H1 (cell line): ENCODE measurements at regions not wholly inside any gene's neighbourhood (a gene's known extent, or its start where the extent isn't known, plus 50 kb on each side); places are given as distances from the start of the nearest gene placed in this dataset.

Experiments used
- CTCF ChIA-PET: fragments of 300-600 bp; sonication (Branson Sonifier 250); formaldehyde crosslinking; loops from one replicate; lab custom pipeline; 2021; ENCODE audit not compliant: partially characterized antibody; lab: Charles Lee
- POLR2A ChIA-PET: fragments of 300-600 bp; sonication (Branson Sonifier 250); formaldehyde crosslinking; loops from one replicate; lab custom pipeline; 2021; ENCODE audit warnings: inconsistent platforms; ENCODE audit not compliant: partially characterized antibody; lab: Charles Lee
- DNase-seq, 2 experiments: peaks; one replicate each; pipeline versions ENCODE4 v3.0.0 to v3.0.0-alpha.2; 2010 to 2022; ENCODE audit warnings: low spot score in 2 of 2, low read depth in 1 of 2, mixed read lengths in 1 of 2
- FAIRE-seq: peaks from 2 replicates; lab custom pipeline; 2011; peaks lifted over from hg19 to GRCh38; lab: Jason Lieb, UNC
- H2AFZ ChIP-seq: 2 replicates; pipeline ENCODE4 v1.8.1; 2012; ENCODE audit warnings: low read length, inconsistent platforms
- H2AK5ac ChIP-seq: 2 replicates; pipeline ENCODE4 v1.6.1; 2013; ENCODE audit warnings: low read depth, low read length
- H2BK120ac ChIP-seq: replicated peaks from 2 replicates; pipeline ENCODE3; 2013; ENCODE audit warnings: low read depth, low read length, inconsistent platforms
- H2BK12ac ChIP-seq: 2 replicates; pipeline ENCODE4 v1.6.1; 2013; ENCODE audit warnings: low read depth, low read length
- H2BK15ac ChIP-seq: 2 replicates; pipeline ENCODE4 v1.6.1; 2013; ENCODE audit warnings: low read length
- H2BK20ac ChIP-seq: 2 replicates; pipeline ENCODE4 v1.6.1; 2013; ENCODE audit warnings: low read length
- H2BK5ac ChIP-seq: 2 replicates; pipeline ENCODE4 v1.6.1; 2013; ENCODE audit warnings: low read depth, low read length
- H3K14ac ChIP-seq: 2 replicates; pipeline ENCODE4 v1.6.1; 2013; ENCODE audit warnings: inconsistent platforms; ENCODE audit not compliant: insufficient read length
- H3K18ac ChIP-seq: 2 replicates; pipeline ENCODE4 v1.6.1; 2013; ENCODE audit warnings: low read length; ENCODE audit errors: extremely low read depth
- H3K23ac ChIP-seq: 2 replicates; pipeline ENCODE4 v1.6.1; 2013; ENCODE audit warnings: inconsistent platforms; ENCODE audit not compliant: insufficient read length
- H3K23me2 ChIP-seq: 2 replicates; pipeline ENCODE4 v1.6.1; 2013; ENCODE audit warnings: low read depth, low read length
- H3K27ac ChIP-seq: 2 replicates; pipeline ENCODE4 v1.6.1; 2011; ENCODE audit warnings: low read depth, low read length, inconsistent platforms
- H3K27me3 ChIP-seq, 4 experiments: replicated peaks in 1 of 4; 1 replicate in 1 of 4; 2 replicates in 3 of 4; pipeline versions ENCODE4 v1.6.1 to v1.8.1; 2011 to 2013; ENCODE audit warnings: low read length in 3 of 4, mild to moderate bottlenecking in 3 of 4, inconsistent platforms in 2 of 4, mixed read lengths in 2 of 4, moderate library complexity in 1 of 4; ENCODE audit not compliant: control insufficient read depth in 3 of 4, insufficient read depth in 3 of 4; ENCODE audit errors: extremely low read depth in 1 of 4
- H3K36me3 ChIP-seq, 4 experiments: 2 replicates each; pipeline versions ENCODE4 v1.6.1 to v1.8.1; 2011 to 2013; ENCODE audit warnings: mild to moderate bottlenecking in 4 of 4, low read length in 3 of 4, moderate library complexity in 2 of 4, control low read depth in 1 of 4, inconsistent platforms in 1 of 4; ENCODE audit not compliant: insufficient read depth in 4 of 4, control insufficient read depth in 2 of 4
- H3K4ac ChIP-seq: replicated peaks from 2 replicates; pipeline ENCODE3; 2013; ENCODE audit warnings: low read length, low read depth, mixed read lengths, inconsistent platforms; ENCODE audit not compliant: insufficient read length
- H3K4me1 ChIP-seq, 4 experiments: replicated peaks in 1 of 4; 1 replicate in 1 of 4; 2 replicates in 3 of 4; pipeline versions ENCODE4 v1.6.1 to v1.8.1; 2011 to 2013; ENCODE audit warnings: low read length in 3 of 4, inconsistent platforms in 2 of 4, mixed read lengths in 1 of 4; ENCODE audit not compliant: insufficient read depth in 4 of 4, control insufficient read depth in 3 of 4
- H3K4me2 ChIP-seq, 2 experiments: 2 replicates each; pipeline versions ENCODE4 v1.6.1 to v1.8.1; 2011 to 2013; ENCODE audit warnings: low read depth in 2 of 2, low read length in 2 of 2, control low read depth in 1 of 2, inconsistent platforms in 1 of 2, mild to moderate bottlenecking in 1 of 2; ENCODE audit not compliant: insufficient read depth in 1 of 2
- H3K4me3 ChIP-seq, 4 experiments: fragments of 200-600, 300-600 bp in 1 of 4; sonication (generic), shearing (Covaris generic), sonication (Bioruptor Twin) in 1 of 4; 2 replicates each; pipeline versions ENCODE4 v1.5.1 to v1.8.1; 2011 to 2016; ENCODE audit warnings: low read length in 4 of 4, low read depth in 3 of 4, control low read depth in 2 of 4, inconsistent platforms in 2 of 4, mild to moderate bottlenecking in 2 of 4, mixed read lengths in 1 of 4, moderate library complexity in 1 of 4; ENCODE audit not compliant: insufficient read depth in 2 of 4; ENCODE audit errors: extremely low read depth in 1 of 4
- H3K56ac ChIP-seq: replicated peaks from 2 replicates; pipeline ENCODE3; 2013; ENCODE audit warnings: low read depth, mild to moderate bottlenecking, mixed read lengths, low read length, inconsistent platforms; ENCODE audit not compliant: insufficient read length
- H3K79me1 ChIP-seq: 2 replicates; pipeline ENCODE4 v1.6.1; 2013; ENCODE audit warnings: low read depth, low read length, control low read depth
- H3K79me2 ChIP-seq, 2 experiments: 2 replicates each; pipeline versions ENCODE4 v1.6.1 to v1.8.1; 2012 to 2013; ENCODE audit warnings: low read length in 2 of 2, mild to moderate bottlenecking in 2 of 2, inconsistent platforms in 1 of 2; ENCODE audit not compliant: insufficient read depth in 2 of 2, control insufficient read depth in 1 of 2
- H3K9ac ChIP-seq, 4 experiments: replicated peaks in 1 of 4; 1 replicate in 1 of 4; 2 replicates in 3 of 4; pipeline versions ENCODE4 v1.6.1 to v1.8.1; 2011 to 2013; ENCODE audit warnings: low read depth in 3 of 4, low read length in 3 of 4, control low read depth in 2 of 4, mild to moderate bottlenecking in 2 of 4, moderate library complexity in 2 of 4, inconsistent platforms in 1 of 4; ENCODE audit errors: extremely low read depth in 1 of 4
- H3K9me3 ChIP-seq, 2 experiments: 2 replicates each; pipeline versions ENCODE4 v1.6.1 to v1.8.1; 2012 to 2013; ENCODE audit warnings: mild to moderate bottlenecking in 2 of 2, moderate library complexity in 2 of 2, control low read depth in 1 of 2, inconsistent platforms in 1 of 2, low read depth in 1 of 2, low read length in 1 of 2, mixed read lengths in 1 of 2; ENCODE audit not compliant: insufficient read depth in 2 of 2
- H4K20me1 ChIP-seq, 2 experiments: replicated peaks in 1 of 2; 2 replicates each; pipeline versions ENCODE3 to v1.8.1; 2011 to 2013; ENCODE audit warnings: inconsistent platforms in 2 of 2, low read length in 2 of 2, mild to moderate bottlenecking in 1 of 2; ENCODE audit not compliant: insufficient read depth in 2 of 2, control insufficient read depth in 1 of 2
- H4K5ac ChIP-seq: 2 replicates; pipeline ENCODE4 v1.6.1; 2013; ENCODE audit warnings: low read length, low read depth, mixed read lengths, inconsistent platforms; ENCODE audit not compliant: insufficient read length
- H4K8ac ChIP-seq: 2 replicates; pipeline ENCODE4 v1.8.0; 2013; ENCODE audit warnings: mild to moderate bottlenecking, moderate library complexity, low read length, inconsistent platforms; ENCODE audit not compliant: insufficient read depth; ENCODE audit errors: extremely low read depth
- H4K91ac ChIP-seq: replicated peaks from 2 replicates; pipeline ENCODE3; 2013; ENCODE audit warnings: low read length, mixed read lengths, inconsistent platforms; ENCODE audit not compliant: insufficient read length
- BACH1 ChIP-seq: IDR thresholded peaks from 2 replicates; pipeline ENCODE4 v1.6.1; 2012; ENCODE audit warnings: low read length, improper control_type of control experiment
- BCL11A ChIP-seq, 2 experiments: IDR thresholded peaks; one replicate each; pipeline ENCODE4 v1.6.1; 2011; ENCODE audit warnings: low read depth in 2 of 2, low read length in 2 of 2, mild to moderate bottlenecking in 2 of 2
- CBX5 ChIP-seq: fragments of 300-800, 300-1000 bp; sonication (generic); IDR thresholded peaks from 2 replicates; pipeline ENCODE4 v1.7.1; 2016; ENCODE audit warnings: antibody characterized with exemption, low read length, low read depth
- HDAC6 ChIP-seq: IDR thresholded peaks from one replicate; pipeline ENCODE4 v1.7.1; 2012; ENCODE audit warnings: low read depth, mild to moderate bottlenecking, inconsistent platforms, low read length, moderate library complexity
- PHF8 ChIP-seq: fragments of 200-600 bp; sonication (generic); conservative IDR thresholded peaks from 2 replicates; pipeline ENCODE4 v1.7.1; 2012; ENCODE audit warnings: low read depth, mild to moderate bottlenecking, inconsistent platforms, low read length, moderate library complexity
- POLR2A ChIP-seq, 2 experiments: IDR thresholded peaks; 1 replicate in 1 of 2; 2 replicates in 1 of 2; pipeline ENCODE4 v1.6.1; 2011; ENCODE audit warnings: low read depth in 2 of 2, low read length in 2 of 2, mild to moderate bottlenecking in 2 of 2; ENCODE audit errors: control extremely low read depth in 1 of 2
- POLR2AphosphoS5 ChIP-seq: IDR thresholded peaks from 2 replicates; pipeline ENCODE4 v1.6.1; 2011; ENCODE audit warnings: low read depth, low read length
- RNF2 ChIP-seq: fragments of 200-900, 300-1000 bp; sonication (generic); IDR thresholded peaks from 2 replicates; pipeline ENCODE4 v1.7.1; 2016; ENCODE audit warnings: borderline replicate concordance, low read depth, mild to moderate bottlenecking, antibody characterized with exemption, low read length; ENCODE audit not compliant: poor library complexity, severe bottlenecking; ENCODE audit errors: missing control alignments
- SIN3A ChIP-seq, 2 experiments: IDR thresholded peaks in 1 of 2; conservative IDR thresholded peaks in 1 of 2; 2 replicates each; pipeline ENCODE4 v1.6.1; 2011 to 2012; ENCODE audit warnings: low read length in 2 of 2, improper control_type of control experiment in 1 of 2, low read depth in 1 of 2, mild to moderate bottlenecking in 1 of 2
- SP1 ChIP-seq: IDR thresholded peaks from 2 replicates; pipeline ENCODE4 v1.6.1; 2011; ENCODE audit warnings: low read depth, low read length
- SP2 ChIP-seq: IDR thresholded peaks from 2 replicates; pipeline ENCODE4 v1.6.1; 2012; ENCODE audit warnings: mild to moderate bottlenecking, low read length, inconsistent platforms
- SUZ12 ChIP-seq: fragments of 200-600 bp; sonication (generic); IDR thresholded peaks from 2 replicates; pipeline ENCODE4 v1.6.1; 2012; ENCODE audit warnings: mild to moderate bottlenecking, inconsistent platforms, low read length, moderate library complexity, mixed read lengths
- TAF1 ChIP-seq: IDR thresholded peaks from 2 replicates; pipeline ENCODE4 v1.6.1; 2011; ENCODE audit warnings: mild to moderate bottlenecking, low read depth, low read length
- TBP ChIP-seq: IDR thresholded peaks from 2 replicates; pipeline ENCODE4 v1.6.1; 2011; ENCODE audit warnings: low read depth, low read length, improper control_type of control experiment
- ZNF274 ChIP-seq: IDR thresholded peaks from 2 replicates; pipeline ENCODE4 v1.7.0; 2012; ENCODE audit warnings: low read length, borderline replicate concordance; ENCODE audit errors: extremely low read depth
- WGBS, 2 experiments: shearing (Covaris generic) in 1 of 2; methylation state at CpG; one replicate each; pipeline versions ENCODE4 v1.1.6 to v1.1.7; 2013 to 2015; ENCODE audit warnings: low lambda C conversion rate in 2 of 2, mixed read lengths in 2 of 2, inconsistent platforms in 1 of 2, low coverage in 1 of 2, missing lambda C conversion rate in 1 of 2; ENCODE audit not compliant: insufficient replicate concordance in 2 of 2, insufficient coverage in 1 of 2, insufficient read length in 1 of 2; ENCODE audit errors: extremely low coverage in 1 of 2, missing lambda C conversion rate in 1 of 2; 5-methylcytosine and 5-hydroxymethylcytosine counted together
- TF ChIP-seq, protein P1 (sequence below): IDR thresholded peaks from 2 replicates; pipeline ENCODE4 v1.6.1; 2012; ENCODE audit warnings: inconsistent platforms

GRCh38 chr11:97703851-97704250, 1314.0 kb downstream of the JRKL start:
- no peak overlapping the region for H3K4ac ChIP-seq
- H3K36me3 ChIP-seq: no peaks in the 10 kb centered on the region
- no peak overlapping the region for H2AK5ac ChIP-seq
- no peak for FAIRE-seq
- H3K27ac ChIP-seq: no peak overlapping the region
- no peak overlapping the region for H2BK15ac ChIP-seq
- no peaks in the 10 kb centered on the region for H4K20me1 ChIP-seq
- WGBS, 2 experiments: 91% methylated on average over 3 of the region's 3 CpGs; no CpG with 5 or more reads in 1 of the 2 experiments
- peak overlapping the region; percentile 53; the same call in 1 of the 2 replicates for H2AFZ ChIP-seq
- H3K4me2 ChIP-seq: no peak overlapping the region
- H4K91ac ChIP-seq: no peak overlapping the region
- no peaks in the 10 kb centered on the region for H3K27me3 ChIP-seq
- no peaks in the 10 kb centered on the region for H3K9me3 ChIP-seq
- H2BK20ac ChIP-seq: no peak overlapping the region
- H3K23ac ChIP-seq: no peak overlapping the region
- no peaks in the 10 kb centered on the region for H3K79me1 ChIP-seq
- H2BK12ac ChIP-seq: no peak overlapping the region
- no peak overlapping the region for H3K14ac ChIP-seq
- no peaks in the 10 kb centered on the region for H3K23me2 ChIP-seq
- POLR2A ChIA-PET: no interaction called here
- H3K18ac ChIP-seq: no peak overlapping the region
- H3K56ac ChIP-seq: no peak overlapping the region
- H4K8ac ChIP-seq: no peak overlapping the region
- H2BK120ac ChIP-seq: no peak overlapping the region
- no peak overlapping the region for H4K5ac ChIP-seq
- no peaks in the 10 kb centered on the region for H3K79me2 ChIP-seq
- H2BK5ac ChIP-seq: no peak overlapping the region
- CTCF ChIA-PET: no interaction called here
- no peaks in the 10 kb centered on the region; a peak in 1 of 7 replicates for H3K4me1 ChIP-seq
- H3K9ac ChIP-seq: no peak overlapping the region
- no peak overlapping the region for H3K4me3 ChIP-seq
- DNase-seq: no peak
- TF ChIP-seq TBP: no peak
- no peak for TF ChIP-seq SUZ12
- TF ChIP-seq SIN3A (conservative IDR thresholded peaks at IDR 0.05 in 1 of 2, IDR thresholded peaks at IDR 0.05 in 1 of 2; ENCODE audit: low read depth in 1 of 2, low read length in 2 of 2): no peak
- TF ChIP-seq SP2: no peak
- TF ChIP-seq SP1: no peak
- no peak for TF ChIP-seq HDAC6
- TF ChIP-seq PHF8: no peak
- TF ChIP-seq, protein P1, sequence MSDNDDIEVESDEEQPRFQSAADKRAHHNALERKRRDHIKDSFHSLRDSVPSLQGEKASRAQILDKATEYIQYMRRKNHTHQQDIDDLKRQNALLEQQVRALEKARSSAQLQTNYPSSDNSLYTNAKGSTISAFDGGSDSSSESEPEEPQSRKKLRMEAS: no peak
- no peak for TF ChIP-seq ZNF274
- no peak for TF ChIP-seq CBX5
- TF ChIP-seq POLR2AphosphoS5: no peak
- TF ChIP-seq RNF2: no peak
- no peak for TF ChIP-seq TAF1
- TF ChIP-seq BACH1: no peak
- TF ChIP-seq BCL11A (IDR thresholded peaks at IDR 0.05; ENCODE audit: low read depth in 2 of 2, low read length in 2 of 2): no peak
- no peak for TF ChIP-seq POLR2A (IDR thresholded peaks at IDR 0.05; ENCODE audit: control extremely low read depth in 1 of 2, low read depth in 2 of 2, low read length in 2 of 2)
